Activated naive CD8-positive, alpha-beta T cell treated with anti-CD3 and anti-CD28 coated beads, Interleukin-2, amount 50 U/mL, for 24 hours (primary cell): ENCODE measurements at regions not wholly inside any gene's neighbourhood (a gene's known extent, or its start where the extent isn't known, plus 50 kb on each side); places are given as distances from the start of the nearest gene placed in this dataset.

Experiments used
- ATAC-seq: fragments of 150-1000 bp; cut with Tn5 transposase; one replicate; pipeline ENCODE4 v1.10.0; 2021
- DNase-seq: peaks from one replicate; pipeline ENCODE4 v3.0.0; 2021
- H3K27ac Mint-ChIP-seq: one replicate; pipeline ENCODE4 v1.8.0; 2021; ENCODE audit warnings: mild to moderate bottlenecking, mixed read lengths
- H3K27me3 Mint-ChIP-seq: one replicate; pipeline ENCODE4 v1.8.0; 2021; ENCODE audit warnings: mixed read lengths
- H3K36me3 Mint-ChIP-seq: one replicate; pipeline ENCODE4 v1.8.0; 2021; ENCODE audit warnings: low read depth, mixed read lengths
- H3K4me1 Mint-ChIP-seq: one replicate; pipeline ENCODE4 v1.8.0; 2021; ENCODE audit warnings: mixed read lengths
- H3K4me3 Mint-ChIP-seq: one replicate; pipeline ENCODE4 v1.8.0; 2021; ENCODE audit warnings: mild to moderate bottlenecking, moderate library complexity, mixed read lengths
- H3K9me3 Mint-ChIP-seq: one replicate; pipeline ENCODE4 v1.8.0; 2021; ENCODE audit warnings: mixed read lengths

DNA sequence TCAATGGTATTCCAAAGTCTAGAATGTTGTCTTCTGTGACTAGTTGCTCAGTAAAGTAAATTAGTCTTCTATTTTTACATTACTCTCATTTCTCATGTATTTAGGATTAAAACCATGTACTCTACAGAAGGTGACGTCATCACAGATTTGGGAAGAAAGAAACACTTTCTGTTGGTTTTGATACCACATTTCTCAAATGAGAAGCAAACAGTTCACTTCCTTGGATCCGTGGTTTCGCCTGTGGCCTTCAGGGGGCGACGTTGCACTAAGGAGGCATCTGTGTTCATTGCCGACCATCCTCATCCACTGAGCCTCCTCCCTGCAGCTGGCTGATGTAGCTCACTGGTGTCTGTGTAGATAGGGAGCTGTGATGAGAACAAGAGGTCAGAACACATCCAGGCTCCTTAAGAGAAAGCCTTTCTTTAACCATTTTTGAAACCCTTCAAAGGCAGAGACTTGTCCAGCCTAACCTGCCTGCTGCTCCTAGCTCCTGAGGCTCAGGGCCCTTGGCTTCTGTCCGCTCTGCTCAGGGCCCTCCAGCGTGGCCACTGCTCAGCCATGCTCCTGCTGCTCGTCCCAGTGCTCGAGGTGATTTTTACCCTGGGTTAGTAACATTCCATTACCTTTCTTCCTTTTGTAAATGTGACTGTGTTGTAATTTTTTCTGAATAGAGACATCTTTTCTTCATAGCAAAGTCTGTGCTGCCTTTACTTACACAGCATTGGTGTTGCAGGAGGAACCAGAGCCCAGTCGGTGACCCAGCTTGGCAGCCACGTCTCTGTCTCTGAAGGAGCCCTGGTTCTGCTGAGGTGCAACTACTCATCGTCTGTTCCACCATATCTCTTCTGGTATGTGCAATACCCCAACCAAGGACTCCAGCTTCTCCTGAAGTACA lies 220.6 kb upstream of the OR4E1 start:
- H3K27ac Mint-ChIP-seq, result peak overlapping the region; percentile 72
- peak overlapping the region; percentile 71 for H3K4me3 Mint-ChIP-seq
- DNase-seq, result peak; percentile 49
- H3K27me3 Mint-ChIP-seq, result no peaks in the 10 kb centered on the region
- ATAC-seq, result peak; percentile 90
- no peaks in the 10 kb centered on the region for H3K9me3 Mint-ChIP-seq
- peaks cover 9% of the 10 kb centered on the region for H3K4me1 Mint-ChIP-seq
- H3K36me3 Mint-ChIP-seq, result no peaks in the 10 kb centered on the region

DNA sequence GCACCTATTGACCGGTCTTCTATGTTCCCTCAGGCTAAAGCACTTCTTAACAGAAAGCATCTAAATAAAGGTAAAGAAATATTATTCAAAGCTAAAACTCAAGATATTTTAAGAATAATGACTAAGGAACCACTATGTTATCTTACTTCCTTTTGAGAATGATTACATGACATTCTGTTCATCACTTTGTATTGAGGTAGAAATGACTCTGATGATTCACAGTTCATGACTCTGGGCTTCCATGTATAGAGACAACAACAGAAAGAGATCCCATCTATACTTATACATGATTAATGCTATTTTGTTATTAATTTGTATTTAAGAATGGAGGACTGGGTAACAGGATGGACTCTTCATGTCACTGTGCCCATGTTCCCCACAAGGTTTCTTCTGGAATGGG lies 218.3 kb upstream of the OR4E1 start:
- ATAC-seq (no peak), DNase-seq (no peak)
- Mint-ChIP-seq H3K9me3 (no peaks in the 10 kb centered on the region), H3K4me3 (no peak overlapping the region), H3K4me1 (peaks cover 20% of the 10 kb centered on the region), H3K27ac (no peak overlapping the region), H3K36me3 (no peaks in the 10 kb centered on the region), H3K27me3 (no peaks in the 10 kb centered on the region)

DNA sequence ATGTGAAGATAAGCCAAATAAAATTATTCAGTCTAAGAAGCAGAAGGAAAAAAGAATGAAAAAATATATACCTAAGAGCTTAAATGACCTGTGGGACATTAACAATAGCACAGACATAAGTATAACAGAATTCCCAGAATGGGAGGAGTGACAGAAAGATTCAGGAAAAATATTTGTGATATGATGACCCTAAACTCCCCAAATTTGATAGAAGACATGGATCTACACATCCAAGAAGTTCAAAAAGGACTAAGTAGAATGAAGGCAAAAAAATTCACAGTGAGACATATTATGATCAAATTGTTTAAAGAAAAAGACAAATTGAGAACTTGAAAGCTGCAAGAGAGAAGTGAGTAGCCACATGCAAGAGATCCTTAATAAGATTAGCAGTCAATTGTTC lies 211.4 kb upstream of the OR4E1 start:
- ATAC-seq, result no peak
- peaks cover 18% of the 10 kb centered on the region for H3K4me1 Mint-ChIP-seq
- no peak for DNase-seq
- no peak overlapping the region for H3K27ac Mint-ChIP-seq
- H3K9me3 Mint-ChIP-seq, result peaks cover 4% of the 10 kb centered on the region
- no peaks in the 10 kb centered on the region for H3K36me3 Mint-ChIP-seq
- peaks cover 2% of the 10 kb centered on the region for H3K27me3 Mint-ChIP-seq
- no peak overlapping the region for H3K4me3 Mint-ChIP-seq

DNA sequence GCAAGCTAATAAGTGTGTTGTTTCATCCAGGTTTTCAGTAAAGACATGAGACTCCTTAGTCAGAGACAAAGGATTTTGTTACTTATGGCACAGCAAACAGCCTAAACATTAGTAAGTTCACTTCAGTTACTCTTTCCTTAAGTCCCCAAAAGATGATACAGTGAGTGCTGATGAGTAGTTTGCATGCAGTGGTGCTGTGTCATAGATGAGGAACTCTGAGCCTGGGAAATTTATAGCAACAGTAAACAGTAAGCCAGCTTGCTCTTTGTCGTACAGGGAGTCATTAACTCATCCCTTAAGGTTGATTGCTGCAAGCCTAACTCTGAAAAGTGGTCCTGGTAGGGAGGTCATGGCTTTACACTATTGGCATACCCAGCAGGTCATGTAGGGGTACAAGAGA lies 208.6 kb upstream of the OR4E1 start:
- no peak overlapping the region for H3K27ac Mint-ChIP-seq
- DNase-seq, result no peak
- H3K36me3 Mint-ChIP-seq, result no peaks in the 10 kb centered on the region
- H3K4me1 Mint-ChIP-seq, result peaks cover 7% of the 10 kb centered on the region
- ATAC-seq, result no peak
- H3K4me3 Mint-ChIP-seq, result no peak overlapping the region
- peaks cover 4% of the 10 kb centered on the region for H3K9me3 Mint-ChIP-seq
- peaks cover 2% of the 10 kb centered on the region for H3K27me3 Mint-ChIP-seq

- no peak for ATAC-seq
- Mint-ChIP-seq H3K36me3 (no peaks in the 10 kb centered on the region), H3K27ac (no peak overlapping the region)
These were observed 207.3 kb upstream of the OR4E1 start for GRCh38 chr14:21880918-21881317.

DNA sequence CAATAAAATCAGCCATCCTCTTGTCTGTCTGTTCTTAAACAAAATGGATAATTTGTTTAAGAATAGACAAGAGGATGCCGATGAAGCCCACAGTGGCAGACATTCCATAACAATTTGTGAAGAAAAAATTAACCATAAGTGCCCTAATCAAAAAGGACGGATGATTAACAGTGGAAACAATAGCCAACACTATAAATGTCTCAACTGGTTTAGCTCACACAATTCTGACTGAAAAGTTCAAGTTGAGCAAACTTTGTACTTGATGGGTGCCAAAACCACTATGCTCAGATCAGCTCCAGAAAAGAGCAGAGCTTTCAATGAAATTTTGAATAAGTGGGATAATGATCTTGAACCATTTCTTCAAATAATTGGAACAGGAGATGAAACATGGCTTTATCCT lies 202.2 kb upstream of the OR4E1 start:
- Mint-ChIP-seq H3K4me3 (no peak overlapping the region), H3K9me3 (no peaks in the 10 kb centered on the region), H3K27me3 (peaks cover under 1% of the 10 kb centered on the region), H3K27ac (no peak overlapping the region), H3K4me1 (peaks cover 33% of the 10 kb centered on the region), H3K36me3 (no peaks in the 10 kb centered on the region)
- DNase-seq, result no peak
- ATAC-seq, result no peak

More at GRCh38 chr14:21880918-21881317, 207.3 kb upstream of the OR4E1 start:
- H3K4me3 Mint-ChIP-seq, result no peak overlapping the region
- DNase-seq, result no peak
- H3K9me3 Mint-ChIP-seq, result peaks cover 4% of the 10 kb centered on the region
- peaks cover 9% of the 10 kb centered on the region for H3K4me1 Mint-ChIP-seq
- H3K27me3 Mint-ChIP-seq, result peaks cover 2% of the 10 kb centered on the region

DNA sequence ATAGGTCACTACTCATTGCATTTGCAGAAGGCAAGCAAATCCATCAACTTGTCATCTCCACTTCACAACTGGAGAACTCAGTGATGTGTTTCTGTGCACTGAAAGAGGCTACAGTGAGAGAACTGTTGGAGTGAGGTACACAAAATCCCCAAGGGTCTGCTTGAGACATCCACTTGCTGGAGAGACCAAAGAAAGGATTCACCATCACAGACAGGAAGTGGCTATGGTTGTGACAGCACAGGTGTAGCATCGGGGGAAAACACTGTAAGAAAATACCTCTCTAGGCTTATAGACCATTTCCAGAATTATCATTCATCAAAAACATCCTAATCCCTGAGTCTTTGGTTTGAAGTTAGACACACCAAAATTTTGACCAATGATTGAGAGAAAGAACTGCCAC lies 201.3 kb upstream of the OR4E1 start:
- H3K36me3 Mint-ChIP-seq, result no peaks in the 10 kb centered on the region
- H3K4me1 Mint-ChIP-seq, result peaks cover 34% of the 10 kb centered on the region
- no peaks in the 10 kb centered on the region for H3K27me3 Mint-ChIP-seq
- DNase-seq, result no peak
- no peak overlapping the region for H3K27ac Mint-ChIP-seq
- H3K9me3 Mint-ChIP-seq, result no peaks in the 10 kb centered on the region
- H3K4me3 Mint-ChIP-seq, result peak overlapping the region; percentile 14
- ATAC-seq, result no peak

DNA sequence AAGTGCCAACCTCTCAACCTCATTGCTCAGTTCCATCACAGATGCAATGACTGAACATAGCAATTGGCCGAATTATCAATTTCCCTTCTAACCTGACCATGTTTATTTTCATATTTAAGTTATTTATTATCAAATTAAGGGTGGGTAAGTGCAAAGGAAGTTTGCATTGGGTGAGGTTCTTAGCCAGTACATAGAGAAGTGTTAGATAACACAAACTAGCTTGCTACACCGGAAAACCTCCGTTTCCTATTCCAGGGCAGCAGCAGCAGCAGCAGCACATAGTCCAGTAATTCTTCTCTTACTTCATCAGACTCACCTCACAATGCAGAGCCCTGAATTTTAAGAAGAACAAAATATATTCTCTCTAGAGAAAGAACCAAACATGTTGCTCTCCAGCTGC lies 200.5 kb upstream of the OR4E1 start:
- no peak overlapping the region for H3K27ac Mint-ChIP-seq
- no peak for DNase-seq
- no peaks in the 10 kb centered on the region for H3K36me3 Mint-ChIP-seq
- peaks cover 34% of the 10 kb centered on the region for H3K4me1 Mint-ChIP-seq
- H3K4me3 Mint-ChIP-seq, result peak overlapping the region; percentile 14
- no peak for ATAC-seq
- H3K27me3 Mint-ChIP-seq, result no peaks in the 10 kb centered on the region
- H3K9me3 Mint-ChIP-seq, result no peaks in the 10 kb centered on the region

GRCh38 chr14:21868442-21869046 lies 194.9 kb upstream of the OR4E1 start:
- H3K9me3 Mint-ChIP-seq, result no peaks in the 10 kb centered on the region
- ATAC-seq (peak; percentile 93), DNase-seq (peak; percentile 80)
- H3K36me3 Mint-ChIP-seq, result no peaks in the 10 kb centered on the region
- peaks cover 39% of the 10 kb centered on the region for H3K4me1 Mint-ChIP-seq
- no peaks in the 10 kb centered on the region for H3K27me3 Mint-ChIP-seq
- H3K27ac Mint-ChIP-seq, result peak overlapping the region; percentile 81
- H3K4me3 Mint-ChIP-seq, result peak overlapping the region; percentile 77

- Mint-ChIP-seq H3K4me1 (peaks cover 32% of the 10 kb centered on the region), H3K27me3 (no peaks in the 10 kb centered on the region), H3K27ac (peak overlapping the region; percentile 81), H3K36me3 (no peaks in the 10 kb centered on the region), H3K9me3 (no peaks in the 10 kb centered on the region), H3K4me3 (peak overlapping the region; percentile 77)
- ATAC-seq (no peak), DNase-seq (no peak)
These were observed 193.9 kb upstream of the OR4E1 start for GRCh38 chr14:21867541-21867940.

GRCh38 chr14:21866479-21866878 lies 192.9 kb upstream of the OR4E1 start:
- ATAC-seq, result no peak
- Mint-ChIP-seq H3K9me3 (no peaks in the 10 kb centered on the region), H3K27ac (peak overlapping the region; percentile 81), H3K27me3 (no peaks in the 10 kb centered on the region), H3K4me1 (peaks cover 32% of the 10 kb centered on the region), H3K36me3 (no peaks in the 10 kb centered on the region), H3K4me3 (peak overlapping the region; percentile 50)
- DNase-seq, result no peak

DNA sequence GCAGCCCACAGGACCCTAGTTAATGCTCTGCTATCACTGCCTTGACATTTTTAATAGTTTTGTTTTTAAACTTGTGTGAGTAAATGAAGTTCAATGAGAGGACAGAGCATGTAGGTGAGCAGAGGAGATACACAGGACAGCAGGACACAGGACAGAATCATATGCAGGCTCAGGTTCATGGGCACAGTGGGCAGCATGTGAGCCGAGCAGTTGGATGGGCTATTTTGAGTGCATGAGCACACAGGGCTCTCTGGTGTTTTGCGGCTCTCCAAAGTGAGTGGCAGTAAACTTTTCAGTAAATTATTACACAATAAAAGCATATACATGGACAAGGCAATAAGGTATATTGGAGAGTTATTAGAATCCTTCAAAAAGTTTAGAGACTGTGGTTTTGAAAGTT lies 189.7 kb upstream of the OR4E1 start:
- H3K27ac Mint-ChIP-seq, result peak overlapping the region; percentile 74
- no peaks in the 10 kb centered on the region for H3K9me3 Mint-ChIP-seq
- peaks cover 35% of the 10 kb centered on the region for H3K4me1 Mint-ChIP-seq
- H3K27me3 Mint-ChIP-seq, result peaks cover 2% of the 10 kb centered on the region
- ATAC-seq (no peak), DNase-seq (no peak)
- H3K36me3 Mint-ChIP-seq, result no peaks in the 10 kb centered on the region
- peak overlapping the region; percentile 72 for H3K4me3 Mint-ChIP-seq

GRCh38 chr14:21861153-21861552 lies 187.5 kb upstream of the OR4E1 start:
- no peaks in the 10 kb centered on the region for H3K9me3 Mint-ChIP-seq
- no peaks in the 10 kb centered on the region for H3K36me3 Mint-ChIP-seq
- no peak for DNase-seq
- H3K27me3 Mint-ChIP-seq, result peaks cover 5% of the 10 kb centered on the region
- H3K27ac Mint-ChIP-seq, result peak overlapping the region; percentile 74
- H3K4me1 Mint-ChIP-seq, result peaks cover 16% of the 10 kb centered on the region
- ATAC-seq, result peak; percentile 85
- H3K4me3 Mint-ChIP-seq, result peak overlapping the region; percentile 72

DNA sequence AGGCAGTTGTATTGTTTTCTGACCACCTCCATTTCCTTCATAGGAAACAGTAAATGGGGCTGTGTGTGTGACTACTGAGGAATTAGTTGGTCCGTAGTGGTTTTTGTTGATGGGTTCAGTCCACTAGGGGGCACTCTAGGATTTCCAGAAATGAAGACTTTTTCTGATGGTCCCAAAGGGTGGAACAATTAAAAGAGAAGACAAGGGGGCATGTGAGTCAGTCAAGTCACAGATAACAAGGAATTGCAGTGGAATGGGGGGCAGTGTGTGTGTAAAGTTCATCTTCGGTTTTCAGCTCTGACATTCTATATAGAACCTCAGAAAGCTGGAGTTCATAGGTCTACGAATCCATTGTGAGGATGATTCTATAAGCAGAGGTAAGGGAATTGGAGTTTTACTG lies 186.6 kb upstream of the OR4E1 start:
- DNase-seq, result peak; percentile 42

GRCh38 chr14:21852775-21853174 lies 179.2 kb upstream of the OR4E1 start:
- Mint-ChIP-seq H3K4me1 (peaks cover 6% of the 10 kb centered on the region), H3K4me3 (peak overlapping the region; percentile 68), H3K9me3 (no peaks in the 10 kb centered on the region), H3K27me3 (peaks cover 13% of the 10 kb centered on the region), H3K27ac (peak overlapping the region; percentile 72), H3K36me3 (peaks cover 3% of the 10 kb centered on the region)
- ATAC-seq (no peak), DNase-seq (no peak)

More for the DNA sequence above, 186.6 kb upstream of the OR4E1 start:
- Mint-ChIP-seq H3K27ac (peak overlapping the region; percentile 74), H3K36me3 (no peaks in the 10 kb centered on the region), H3K27me3 (peaks cover 5% of the 10 kb centered on the region), H3K4me3 (peak overlapping the region; percentile 72), H3K9me3 (no peaks in the 10 kb centered on the region), H3K4me1 (peaks cover 16% of the 10 kb centered on the region)
- ATAC-seq, result peak; percentile 45
